RWPE2 (cell line): ENCODE measurements at regions not wholly inside any gene's neighbourhood (a gene's known extent, or its start where the extent isn't known, plus 50 kb on each side); places are given as distances from the start of the nearest gene placed in this dataset.

Experiments
- ATAC-seq: fragments of 200-7000 bp; cut with Tn5 transposase; 3 replicates; pipeline ENCODE4 v1.9.1; 2021; ENCODE audit warnings: low read depth
- DNase-seq: peaks from one replicate; pipeline ENCODE4 v3.0.0-alpha.2; 2020; ENCODE audit warnings: low spot score
- H3K27ac ChIP-seq: fragments of 450-650 bp; 2 replicates; pipeline ENCODE4 v1.5.1; 2017; ENCODE audit warnings: mild to moderate bottlenecking; ENCODE audit not compliant: poor library complexity, severe bottlenecking
- H3K27me3 ChIP-seq: fragments of 250-450 bp; sonication (Bioruptor Pico); 2 replicates; pipeline ENCODE4 v1.5.1; 2021; ENCODE audit warnings: mild to moderate bottlenecking, moderate library complexity; ENCODE audit not compliant: insufficient read depth, poor library complexity, severe bottlenecking
- H3K36me3 ChIP-seq: fragments of 250-450 bp; sonication (Bioruptor Pico); 2 replicates; pipeline ENCODE4 v1.5.1; 2020; ENCODE audit warnings: low read depth, mild to moderate bottlenecking, moderate library complexity
- H3K4me1 ChIP-seq: fragments of 250-450 bp; sonication (Bioruptor Pico); 2 replicates; pipeline ENCODE4 v1.5.1; 2021; ENCODE audit warnings: mild to moderate bottlenecking, moderate library complexity; ENCODE audit not compliant: insufficient read depth, poor library complexity, severe bottlenecking
- H3K4me3 ChIP-seq: fragments of 250-450 bp; sonication (Bioruptor Pico); 2 replicates; pipeline ENCODE4 v1.5.1; 2021; ENCODE audit warnings: mild to moderate bottlenecking, moderate library complexity; ENCODE audit not compliant: severe bottlenecking
- H3K9me3 ChIP-seq: fragments of 250-450 bp; sonication (Bioruptor Pico); 2 replicates; pipeline ENCODE4 v1.5.1; 2021; ENCODE audit warnings: mild to moderate bottlenecking, moderate library complexity; ENCODE audit not compliant: severe bottlenecking
- TF ChIP-seq, protein P1 (sequence below): fragments of 450-650 bp; IDR thresholded peaks from one replicate; pipeline ENCODE4 v1.5.1; 2017; ENCODE audit warnings: mild to moderate bottlenecking, moderate library complexity; ENCODE audit not compliant: poor library complexity, severe bottlenecking

- Histone ChIP-seq H3K36me3 (no peaks in the 10 kb centered on the region), H3K27ac (no peak overlapping the region), H3K27me3 (no peaks in the 10 kb centered on the region), H3K4me1 (no peaks in the 10 kb centered on the region), H3K4me3 (no peak overlapping the region), H3K9me3 (no peaks in the 10 kb centered on the region)
- no peak for ATAC-seq
- no peak for DNase-seq
- TF ChIP-seq, protein P1, sequence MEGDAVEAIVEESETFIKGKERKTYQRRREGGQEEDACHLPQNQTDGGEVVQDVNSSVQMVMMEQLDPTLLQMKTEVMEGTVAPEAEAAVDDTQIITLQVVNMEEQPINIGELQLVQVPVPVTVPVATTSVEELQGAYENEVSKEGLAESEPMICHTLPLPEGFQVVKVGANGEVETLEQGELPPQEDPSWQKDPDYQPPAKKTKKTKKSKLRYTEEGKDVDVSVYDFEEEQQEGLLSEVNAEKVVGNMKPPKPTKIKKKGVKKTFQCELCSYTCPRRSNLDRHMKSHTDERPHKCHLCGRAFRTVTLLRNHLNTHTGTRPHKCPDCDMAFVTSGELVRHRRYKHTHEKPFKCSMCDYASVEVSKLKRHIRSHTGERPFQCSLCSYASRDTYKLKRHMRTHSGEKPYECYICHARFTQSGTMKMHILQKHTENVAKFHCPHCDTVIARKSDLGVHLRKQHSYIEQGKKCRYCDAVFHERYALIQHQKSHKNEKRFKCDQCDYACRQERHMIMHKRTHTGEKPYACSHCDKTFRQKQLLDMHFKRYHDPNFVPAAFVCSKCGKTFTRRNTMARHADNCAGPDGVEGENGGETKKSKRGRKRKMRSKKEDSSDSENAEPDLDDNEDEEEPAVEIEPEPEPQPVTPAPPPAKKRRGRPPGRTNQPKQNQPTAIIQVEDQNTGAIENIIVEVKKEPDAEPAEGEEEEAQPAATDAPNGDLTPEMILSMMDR, result no peak
Measured at GRCh38 chr3:154720921-154721320, 290.9 kb upstream of the GPR149 start.

DNA sequence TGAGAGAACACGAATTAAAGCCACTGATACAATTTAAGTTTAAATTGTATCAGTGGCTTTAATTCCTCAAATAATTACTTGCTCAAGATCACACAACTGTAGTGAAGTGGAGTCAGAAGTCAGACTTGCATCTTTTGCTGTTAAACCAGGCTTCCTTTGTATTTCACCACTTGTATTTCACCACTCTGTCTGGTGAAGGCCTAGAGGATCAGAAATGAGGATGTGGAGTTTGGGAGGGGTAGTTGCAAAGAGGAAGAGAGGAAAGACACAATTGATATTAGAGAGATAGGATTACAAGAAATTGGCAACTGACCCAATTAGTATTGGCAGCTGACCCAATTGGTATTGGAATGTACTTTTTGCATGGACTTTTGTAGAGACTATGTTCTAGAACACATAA, 288.1 kb upstream of the GPR149 start:
- Histone ChIP-seq H3K36me3 (no peaks in the 10 kb centered on the region), H3K4me1 (no peaks in the 10 kb centered on the region), H3K27ac (no peak overlapping the region), H3K9me3 (no peaks in the 10 kb centered on the region), H3K27me3 (peaks cover 4% of the 10 kb centered on the region), H3K4me3 (no peak overlapping the region)
- DNase-seq (no peak), ATAC-seq (no peak)
- TF ChIP-seq, protein P1, result no peak

GRCh38 chr3:154716170-154716569, 286.2 kb upstream of the GPR149 start:
- H3K9me3 ChIP-seq, result no peaks in the 10 kb centered on the region
- no peak overlapping the region for H3K4me3 ChIP-seq
- TF ChIP-seq, protein P1, result no peak
- H3K27ac ChIP-seq, result no peak overlapping the region
- H3K4me1 ChIP-seq, result no peaks in the 10 kb centered on the region
- DNase-seq, result no peak
- no peak for ATAC-seq
- no peaks in the 10 kb centered on the region for H3K36me3 ChIP-seq
- peaks cover 5% of the 10 kb centered on the region for H3K27me3 ChIP-seq

DNA sequence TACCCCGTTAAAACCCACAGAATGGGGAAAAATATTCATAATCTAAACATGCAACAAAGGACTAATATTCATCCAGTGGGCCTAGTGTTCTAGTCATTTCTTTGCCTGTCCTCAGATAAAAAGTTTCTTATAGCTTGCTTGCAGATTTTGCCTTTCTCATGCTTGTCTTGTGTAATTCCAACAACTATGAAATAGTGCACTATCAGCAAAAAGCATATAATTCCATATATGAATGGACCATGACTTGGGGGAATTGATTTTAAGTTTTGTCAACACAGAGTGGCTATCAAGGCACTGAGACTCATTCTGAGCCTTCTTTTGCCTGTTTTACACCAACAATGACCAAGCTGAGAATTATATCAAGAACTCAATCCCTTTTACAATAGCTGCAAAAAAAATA, 278.6 kb upstream of the GPR149 start:
- ATAC-seq, result no peak
- TF ChIP-seq, protein P1, result no peak
- H3K27me3 ChIP-seq, result peaks cover 5% of the 10 kb centered on the region
- no peak overlapping the region for H3K27ac ChIP-seq
- DNase-seq, result no peak
- H3K4me3 ChIP-seq, result no peak overlapping the region
- no peaks in the 10 kb centered on the region for H3K9me3 ChIP-seq
- no peaks in the 10 kb centered on the region for H3K4me1 ChIP-seq
- no peaks in the 10 kb centered on the region for H3K36me3 ChIP-seq

- Histone ChIP-seq H3K27ac (no peak overlapping the region), H3K27me3 (no peaks in the 10 kb centered on the region), H3K9me3 (no peaks in the 10 kb centered on the region), H3K4me1 (no peaks in the 10 kb centered on the region), H3K4me3 (no peak overlapping the region), H3K36me3 (no peaks in the 10 kb centered on the region)
- DNase-seq, result no peak
- TF ChIP-seq, protein P1, result no peak
- no peak for ATAC-seq
Measured at GRCh38 chr3:154701055-154701454, 271.1 kb upstream of the GPR149 start.
